Fibroblast of peridontal ligament (primary cell): ENCODE measurements at regions not wholly inside any gene's neighbourhood (a gene's known extent, or its start where the extent isn't known, plus 50 kb on each side); places are given as distances from the start of the nearest gene placed in this dataset.

Experiments used
- DNase-seq: peaks from one replicate; pipeline ENCODE4 v3.0.0-alpha.2; 2010; ENCODE audit errors: extremely low read depth

DNA sequence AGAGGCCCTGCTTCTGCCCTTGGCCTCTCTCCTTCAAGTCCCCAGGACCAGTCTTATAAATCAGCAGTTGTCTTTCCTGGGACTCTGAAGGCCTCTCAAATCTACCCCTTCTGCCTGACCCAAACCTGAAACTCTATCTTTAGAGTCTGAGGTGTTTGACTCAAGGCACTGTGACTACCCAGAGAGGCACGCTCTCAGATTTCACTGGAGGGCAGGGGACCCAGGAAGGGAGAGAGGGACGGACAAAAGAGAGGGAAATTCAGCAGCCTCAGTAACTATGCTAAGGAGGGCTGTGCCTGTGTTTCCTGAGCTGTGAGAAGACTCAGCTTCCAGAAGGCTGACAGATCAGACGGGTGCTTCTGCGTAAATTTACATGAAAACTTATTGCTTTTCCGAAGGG is 217.8 kb downstream of the HAUS1 start:
- no peak for DNase-seq

DNA sequence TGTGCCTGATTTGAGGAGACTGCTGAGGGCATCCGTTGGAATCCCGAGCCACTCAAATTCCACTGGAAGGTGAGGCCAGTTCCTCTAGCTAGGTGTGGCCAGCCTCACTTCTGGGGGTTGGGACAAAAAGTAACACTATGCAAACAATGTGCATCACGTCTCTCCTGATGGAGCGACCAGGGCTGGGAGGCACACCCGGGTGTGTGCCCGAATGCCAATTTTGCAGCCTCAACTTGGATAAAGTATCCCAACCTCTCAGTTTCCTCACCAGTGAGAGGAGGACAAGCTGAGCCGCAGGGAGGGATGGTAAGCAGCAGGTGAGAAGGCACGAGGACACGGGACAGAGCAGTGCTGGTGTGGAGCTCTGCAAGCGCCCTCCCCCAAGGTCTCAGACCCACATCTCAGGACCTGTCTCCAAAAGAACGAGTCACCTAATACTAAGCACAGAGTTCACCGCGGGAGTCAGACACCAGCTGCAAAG is 218.3 kb downstream of the HAUS1 start:
- no peak for DNase-seq

DNA sequence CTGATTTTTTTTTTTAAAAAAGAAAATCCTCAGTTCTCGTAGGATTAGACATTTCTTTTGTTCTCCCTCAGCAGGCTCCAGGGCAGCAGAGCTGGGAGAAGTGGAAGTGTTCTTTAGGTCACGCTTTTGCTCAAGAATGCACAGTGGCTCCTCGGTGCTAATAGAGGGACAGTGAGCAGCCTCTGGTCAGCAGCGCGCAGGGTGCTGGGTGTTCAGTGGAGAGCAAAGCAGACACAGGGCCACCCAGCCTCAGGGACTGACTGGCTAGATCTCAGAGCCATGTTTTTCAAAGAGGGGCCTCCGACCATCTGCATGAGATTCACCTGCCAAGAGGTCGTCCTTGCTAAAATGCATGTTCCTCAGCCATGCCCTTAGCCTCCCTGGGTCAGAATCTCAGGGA is 218.8 kb downstream of the HAUS1 start:
- no peak for DNase-seq

DNA sequence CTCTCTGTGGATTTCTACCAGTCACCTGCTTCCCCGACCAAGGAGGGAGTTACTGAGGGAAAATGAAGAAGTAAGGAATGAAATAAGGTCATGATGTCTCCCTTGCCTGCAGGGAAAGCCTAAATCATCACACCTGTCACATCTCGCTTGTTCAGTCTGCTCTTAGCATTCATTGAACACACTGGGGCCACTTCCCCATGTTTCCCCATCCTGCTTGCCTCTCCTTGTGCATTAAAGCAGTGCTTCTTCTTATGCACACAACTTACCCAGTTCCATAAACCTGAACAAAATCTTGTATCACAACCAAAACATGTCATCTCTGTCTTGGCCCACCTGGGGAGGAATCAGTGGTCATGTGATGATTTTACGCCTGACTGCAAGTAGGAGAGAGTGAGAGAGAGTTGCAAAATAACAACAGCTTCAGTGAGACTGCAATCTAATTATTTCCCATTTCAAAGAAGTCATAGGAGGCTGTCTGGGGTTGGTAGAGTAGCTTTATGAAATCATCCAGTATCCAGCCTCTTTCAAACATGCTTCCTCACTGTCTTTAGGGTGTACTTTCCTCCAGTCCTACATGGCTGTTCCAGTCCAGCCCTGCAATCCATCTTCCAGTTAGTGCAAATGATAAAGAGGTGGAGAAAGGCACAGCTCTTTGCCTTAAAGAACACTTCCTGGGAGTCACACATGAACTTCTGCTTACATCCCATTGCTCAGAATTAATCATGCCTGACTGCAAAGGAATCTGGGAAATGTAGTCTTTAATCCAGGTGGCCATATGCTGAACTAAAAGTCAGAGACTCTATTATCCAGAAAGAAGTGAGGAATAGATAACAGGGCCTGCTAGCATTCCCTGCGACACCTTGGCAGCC is 220.1 kb downstream of the HAUS1 start:
- peak; percentile 61 for DNase-seq

DNA sequence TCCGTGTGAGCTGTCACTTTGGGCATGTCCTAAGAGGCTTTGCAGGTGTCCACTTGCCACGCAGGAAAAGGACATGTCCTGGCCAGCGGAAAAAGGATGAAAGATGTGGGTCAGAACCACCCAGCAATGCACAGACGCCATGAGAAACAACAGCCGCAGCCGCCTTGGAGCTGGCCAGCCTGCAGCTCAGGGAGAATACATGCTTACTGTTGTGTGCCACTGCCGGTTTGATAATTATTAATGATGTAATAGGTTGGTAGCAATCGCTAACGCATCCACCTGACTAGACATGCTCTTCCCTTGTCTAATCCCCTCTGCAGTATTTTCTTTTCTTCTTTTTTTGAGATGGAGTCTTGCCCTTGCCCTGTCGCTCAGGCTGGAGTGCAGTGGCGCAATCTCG is 221.7 kb downstream of the HAUS1 start:
- no peak for DNase-seq

DNA sequence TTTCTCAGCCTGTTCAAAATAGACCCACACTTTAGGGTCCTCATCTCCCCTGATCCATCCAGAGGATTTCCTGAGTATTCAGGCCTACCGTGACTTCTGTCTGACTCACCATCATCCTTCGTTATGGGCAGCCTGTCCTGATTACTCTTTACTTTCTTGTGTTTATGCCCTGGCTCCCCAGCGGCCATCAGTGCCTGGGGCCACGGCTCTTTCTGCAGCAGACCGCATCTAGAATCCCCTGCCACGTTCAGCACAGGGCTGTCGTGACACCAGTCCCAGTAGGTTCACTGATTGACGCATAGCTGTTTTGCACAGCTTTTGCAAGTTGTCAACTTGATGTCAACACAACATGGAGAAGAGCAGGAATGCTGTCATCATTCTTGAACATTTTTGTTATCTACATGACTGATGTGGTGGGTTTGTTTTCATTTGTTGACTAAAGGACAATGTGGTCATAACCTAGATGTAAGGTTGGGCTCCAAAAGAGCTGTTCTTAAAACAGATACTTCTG is 225.6 kb downstream of the HAUS1 start:
- no peak for DNase-seq

DNA sequence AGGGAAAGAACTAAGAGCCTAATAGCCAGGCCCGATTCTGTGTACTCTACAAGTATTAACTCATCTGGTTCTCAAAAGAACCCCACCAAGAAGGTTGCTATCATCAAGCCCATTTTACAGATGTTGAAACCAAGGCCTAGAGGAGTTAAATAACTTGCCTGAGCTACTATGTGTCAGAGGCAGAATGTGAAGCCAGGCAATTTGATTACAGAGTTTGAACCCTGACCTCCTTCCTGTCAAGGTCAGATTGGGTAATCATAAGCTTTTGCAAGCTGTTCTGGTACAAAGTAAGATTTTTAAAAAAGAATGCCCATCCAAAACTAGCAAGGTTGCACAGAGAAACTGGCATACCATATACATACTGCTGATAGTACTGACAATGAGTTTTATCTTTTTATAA is 227.1 kb downstream of the HAUS1 start:
- DNase-seq, result no peak

DNA sequence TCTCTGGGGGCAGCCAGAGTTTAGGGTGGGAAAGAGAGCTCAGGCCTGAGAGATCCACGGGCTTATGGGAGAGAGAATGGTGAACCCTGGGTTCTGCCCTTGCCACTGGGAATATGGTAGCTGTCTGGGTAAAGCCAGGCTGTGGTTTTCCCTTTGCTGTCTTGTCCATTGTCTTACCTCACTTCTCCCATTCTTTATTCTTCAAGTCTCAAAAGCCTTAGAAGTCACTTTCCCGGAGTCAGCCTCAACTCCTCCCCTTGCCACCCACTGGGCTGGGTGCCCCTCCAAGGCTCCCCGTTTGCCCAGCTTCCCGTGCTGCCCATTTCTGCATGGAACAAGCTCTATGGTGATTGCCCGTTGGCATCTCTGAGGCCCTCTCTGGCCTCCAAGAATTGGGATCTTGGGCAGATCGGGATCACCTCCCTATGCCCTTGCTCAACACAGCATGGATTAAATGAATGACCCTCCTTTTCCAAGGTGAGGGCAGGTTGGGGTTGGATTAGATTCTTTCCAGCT is 228.2 kb downstream of the HAUS1 start:
- no peak for DNase-seq

DNA sequence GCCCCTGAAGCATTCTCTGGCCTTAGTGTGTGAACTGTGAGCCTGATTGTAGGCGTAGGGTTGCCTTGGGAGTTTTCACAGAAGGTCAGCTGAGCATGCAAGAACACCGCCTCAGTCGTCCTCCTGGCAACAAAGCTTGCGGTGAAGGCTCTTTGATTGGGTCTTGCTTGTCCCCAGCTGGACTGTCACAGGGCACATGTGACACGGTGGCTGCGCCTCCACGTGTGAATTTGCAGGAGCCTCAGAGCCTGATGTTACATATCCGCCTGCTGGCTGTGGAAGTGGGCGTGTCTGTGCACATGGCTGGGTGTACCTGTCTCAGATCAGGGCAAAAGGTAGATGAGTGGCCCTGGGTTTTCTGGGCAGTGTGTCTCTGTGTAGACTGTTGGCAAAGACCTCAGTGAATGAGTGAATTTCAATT is 228.7 kb downstream of the HAUS1 start:
- no peak for DNase-seq

DNA sequence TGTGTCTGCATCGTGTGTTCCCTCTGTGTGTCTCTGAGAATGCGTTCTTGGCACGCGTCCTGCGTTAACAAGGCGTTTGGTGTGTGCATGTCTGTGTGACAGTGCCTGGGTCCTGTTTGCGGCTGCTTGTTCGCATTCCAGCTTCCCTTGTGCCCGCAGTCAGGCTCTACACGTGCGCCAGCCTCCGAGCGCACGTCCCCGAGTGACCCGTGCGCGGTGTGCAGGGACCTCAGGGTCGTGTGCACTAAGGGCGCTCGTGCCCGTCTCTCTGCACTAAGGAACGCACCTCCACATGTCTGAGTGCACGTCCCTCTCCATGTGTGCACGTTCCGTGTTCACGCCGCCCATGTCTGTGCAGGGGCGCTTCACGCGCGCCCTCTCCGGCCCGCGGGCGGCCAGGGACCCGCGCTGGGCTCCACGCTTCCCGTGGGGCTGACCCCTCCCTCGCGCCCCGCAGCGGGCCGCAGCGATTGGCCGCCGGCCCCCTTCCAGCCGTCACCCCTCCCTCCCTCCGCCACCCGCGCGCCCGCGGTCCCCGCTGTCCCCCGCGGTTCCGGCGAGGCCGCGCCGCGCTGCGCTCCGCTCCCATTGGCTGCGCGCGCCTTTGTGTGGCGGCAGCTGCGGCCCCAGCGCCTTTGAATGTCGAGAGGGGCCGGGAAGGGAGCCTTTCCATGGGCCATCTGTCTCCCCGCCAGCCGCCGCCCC is 229.4 kb downstream of the HAUS1 start:
- no peak for DNase-seq

DNA sequence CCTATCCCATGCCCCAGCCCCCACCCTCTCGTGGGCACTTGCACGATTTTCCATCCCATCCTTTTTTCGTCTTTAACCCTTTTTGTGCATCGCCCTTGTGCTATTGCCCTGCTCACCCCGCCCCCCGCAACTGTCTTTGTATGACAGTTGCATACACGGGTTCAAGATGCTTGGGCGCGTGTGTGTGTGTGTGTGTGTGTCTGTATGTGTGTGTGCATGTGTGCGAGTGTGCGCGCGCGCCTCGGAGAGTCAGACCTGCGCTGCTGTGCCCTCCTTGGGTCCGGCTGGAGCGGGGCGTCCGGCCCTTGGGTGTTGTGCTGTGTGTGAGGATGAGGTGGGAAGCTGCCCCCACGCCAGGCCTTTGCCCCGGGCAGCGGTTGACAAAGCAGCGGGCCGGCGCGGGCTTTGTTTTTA is 230.7 kb downstream of the HAUS1 start:
- no peak for DNase-seq

DNA sequence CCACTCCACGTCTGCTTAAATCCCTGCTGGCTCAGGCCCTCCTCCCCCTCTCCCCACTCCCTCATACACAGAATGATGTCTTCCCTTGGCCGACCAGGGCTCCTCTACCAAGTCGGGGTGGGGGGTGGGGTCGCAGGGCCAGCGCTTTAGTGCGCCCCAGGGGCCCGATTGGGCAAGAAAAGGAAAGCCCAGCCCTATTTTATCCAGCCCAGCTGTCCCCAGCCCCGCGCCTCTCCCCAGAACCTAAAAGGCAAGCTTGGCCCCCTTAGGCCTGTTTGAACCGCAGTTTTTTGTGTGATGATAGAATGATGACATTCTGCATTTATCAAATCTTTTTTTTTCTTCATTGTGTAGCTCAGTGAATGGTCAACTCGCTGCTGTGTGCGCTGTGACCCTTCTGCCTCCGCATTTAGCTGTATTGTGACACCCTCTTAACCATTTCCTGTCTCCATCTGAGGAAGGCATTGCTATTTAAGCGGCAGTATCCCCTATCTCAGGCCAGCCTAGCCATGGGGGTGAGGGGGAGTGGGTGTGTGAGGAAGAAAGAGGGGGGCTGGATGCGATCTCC is 231.4 kb downstream of the HAUS1 start:
- DNase-seq, result no peak

DNA sequence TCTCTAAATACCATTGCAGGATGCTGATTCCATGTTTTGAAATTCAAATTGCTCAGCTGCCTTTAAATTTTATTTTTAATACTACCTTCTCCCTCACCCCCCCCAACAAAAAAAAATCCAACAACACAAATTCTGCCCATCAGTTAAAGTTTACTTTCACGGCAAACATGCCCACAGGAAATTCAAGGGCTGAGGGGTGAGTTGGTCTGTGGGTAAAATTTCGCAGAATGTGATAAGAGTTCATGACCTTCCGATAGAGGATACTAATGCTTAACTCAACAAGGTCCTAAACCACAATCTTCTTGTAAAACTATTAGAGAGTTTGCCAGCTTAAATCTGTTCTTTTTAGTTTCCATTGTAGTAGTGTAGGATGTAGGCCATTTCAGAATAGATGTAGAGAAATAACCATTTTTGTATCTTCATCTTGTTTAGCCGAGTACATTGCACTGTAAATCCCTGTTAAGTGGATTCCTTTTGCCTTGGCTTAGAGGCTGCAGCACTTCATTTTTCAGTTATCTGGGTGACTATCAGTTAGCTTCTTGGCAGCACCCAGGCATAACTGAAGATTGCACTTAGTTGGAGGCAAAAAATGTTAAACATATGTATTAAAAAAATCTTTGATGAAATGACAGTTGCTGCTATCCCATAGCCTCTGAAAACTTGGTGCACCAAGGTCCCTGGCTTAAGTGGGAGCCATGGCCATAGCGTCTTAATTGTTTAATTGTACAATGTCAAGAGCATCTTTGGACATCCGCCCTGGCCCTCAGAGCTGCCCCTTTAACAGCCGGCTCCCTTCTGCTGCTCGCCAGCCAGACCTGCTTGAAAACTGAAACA is 232.3 kb downstream of the HAUS1 start:
- no peak for DNase-seq

DNA sequence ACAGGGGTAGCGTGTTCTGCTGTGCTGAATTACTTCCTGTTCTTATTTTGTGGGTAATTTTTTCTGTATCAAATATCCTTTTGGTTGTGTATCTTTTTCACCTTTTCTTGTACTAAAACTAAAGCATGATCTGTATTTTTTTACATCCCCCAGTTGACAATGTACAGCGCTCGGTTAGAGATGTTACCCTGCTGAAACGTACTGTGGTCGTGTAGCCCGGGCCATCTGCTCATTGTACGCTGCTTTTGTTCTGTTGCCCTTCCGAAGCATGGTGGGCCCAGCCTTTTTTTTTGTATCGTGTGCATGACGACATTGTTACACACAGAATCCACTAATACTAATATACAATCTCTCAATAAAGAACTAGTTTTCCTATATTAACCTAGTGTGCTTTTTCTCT is 233.1 kb downstream of the HAUS1 start:
- no peak for DNase-seq

DNA sequence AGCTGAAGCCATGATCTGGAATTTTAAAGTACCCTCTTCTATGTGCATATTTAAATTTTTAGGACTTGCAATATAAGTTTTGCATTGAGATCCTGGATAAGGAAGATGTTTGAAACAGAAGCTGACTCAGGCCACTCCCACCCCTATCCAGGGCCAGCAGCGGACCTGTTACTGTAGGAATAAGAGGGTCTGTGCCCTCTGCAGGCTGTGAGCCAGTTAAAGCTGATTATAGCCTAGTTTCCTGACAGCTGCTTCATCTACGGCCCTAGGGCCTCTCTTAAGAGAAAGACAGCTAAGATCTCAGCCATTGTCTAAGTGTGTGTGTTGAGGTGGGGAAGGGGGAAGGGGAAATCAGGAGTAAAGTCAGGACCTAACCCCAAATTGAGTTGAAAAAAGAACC is 234.0 kb downstream of the HAUS1 start:
- no peak for DNase-seq

DNA sequence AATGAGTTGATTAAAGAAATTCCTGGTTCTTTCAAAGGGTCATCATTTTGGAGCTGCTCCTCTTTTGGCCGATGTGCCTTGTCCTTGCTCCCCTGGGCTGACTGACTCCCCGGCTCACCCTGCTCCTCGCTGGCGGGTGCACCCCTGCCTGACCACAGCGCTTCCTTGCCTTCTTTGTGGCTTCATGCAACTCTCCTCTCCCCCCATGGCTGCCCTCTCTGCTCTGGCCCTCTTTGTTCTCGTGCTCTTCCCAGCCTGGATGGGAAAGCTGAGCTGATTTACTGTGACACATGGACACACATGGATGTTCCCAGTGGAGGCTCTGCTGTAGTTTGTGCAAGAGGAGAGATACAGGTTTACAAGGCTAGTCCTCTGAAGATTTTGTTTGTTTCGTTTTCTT is 234.6 kb downstream of the HAUS1 start:
- DNase-seq, result no peak

DNA sequence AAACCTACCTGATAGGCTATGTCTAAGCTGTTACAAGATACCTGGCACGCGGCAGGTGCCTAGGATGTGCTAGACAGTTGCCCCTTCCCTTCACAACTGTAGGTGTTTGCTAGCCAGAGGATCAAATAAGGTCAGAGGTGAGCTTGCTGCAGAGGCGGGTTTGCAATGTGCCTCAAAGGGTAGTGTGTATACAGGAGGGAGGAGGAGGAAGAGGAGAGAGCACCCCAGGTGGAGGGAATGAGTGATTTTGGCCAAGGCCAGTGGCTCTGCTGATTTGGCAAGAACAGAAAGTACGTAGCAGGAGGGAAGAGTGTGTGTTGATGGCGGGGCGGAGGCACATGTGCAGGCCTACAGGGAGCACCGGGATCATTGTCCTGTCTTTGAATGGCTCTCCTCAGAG is 236.5 kb downstream of the HAUS1 start:
- DNase-seq, result no peak

DNA sequence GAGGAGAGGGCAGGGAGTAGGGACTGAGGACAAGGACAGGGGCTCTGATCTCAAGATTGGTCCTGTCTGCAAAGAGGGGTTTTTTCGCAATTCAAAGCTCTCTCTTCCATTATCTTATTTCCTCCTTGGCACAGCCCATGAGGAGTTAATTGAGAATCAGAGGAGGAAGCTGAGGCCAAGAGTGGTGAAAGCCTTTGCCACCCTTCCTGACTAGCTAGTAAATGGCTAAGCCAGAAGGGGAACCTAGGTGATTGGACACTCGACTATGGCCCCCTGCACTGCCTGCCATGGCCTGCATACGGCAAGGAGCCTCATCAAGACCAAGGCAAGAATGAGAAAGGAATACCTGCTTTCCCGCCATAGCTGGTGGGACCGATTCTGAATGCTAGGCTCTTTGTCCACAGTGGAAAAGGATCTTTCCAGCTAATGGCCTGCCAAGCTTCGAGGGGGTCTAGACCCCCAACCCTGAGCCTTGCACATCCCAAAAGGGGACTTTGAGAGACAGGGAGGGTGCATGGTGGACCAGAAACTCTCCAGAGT is 237.9 kb downstream of the HAUS1 start:
- DNase-seq, result no peak

DNA sequence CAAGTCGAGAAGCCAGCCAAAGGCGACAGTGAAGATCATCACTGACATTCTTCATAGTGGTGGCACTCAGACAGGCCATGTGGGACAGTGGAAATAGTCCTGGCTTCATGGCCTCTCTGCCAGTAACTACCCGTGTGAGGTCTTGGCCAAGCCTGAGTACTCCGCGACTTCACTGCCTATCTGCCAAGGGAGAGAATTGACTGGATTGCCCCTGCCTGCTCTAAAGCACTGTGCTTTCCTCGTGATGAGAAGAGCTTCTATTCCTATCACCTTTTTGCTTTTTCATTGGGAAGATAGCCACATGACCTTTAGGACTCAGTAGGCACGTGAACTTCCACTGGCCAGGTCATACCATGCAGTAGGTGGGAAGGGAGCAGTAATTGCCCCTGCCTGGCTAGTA is 239.3 kb downstream of the HAUS1 start:
- DNase-seq, result no peak

DNA sequence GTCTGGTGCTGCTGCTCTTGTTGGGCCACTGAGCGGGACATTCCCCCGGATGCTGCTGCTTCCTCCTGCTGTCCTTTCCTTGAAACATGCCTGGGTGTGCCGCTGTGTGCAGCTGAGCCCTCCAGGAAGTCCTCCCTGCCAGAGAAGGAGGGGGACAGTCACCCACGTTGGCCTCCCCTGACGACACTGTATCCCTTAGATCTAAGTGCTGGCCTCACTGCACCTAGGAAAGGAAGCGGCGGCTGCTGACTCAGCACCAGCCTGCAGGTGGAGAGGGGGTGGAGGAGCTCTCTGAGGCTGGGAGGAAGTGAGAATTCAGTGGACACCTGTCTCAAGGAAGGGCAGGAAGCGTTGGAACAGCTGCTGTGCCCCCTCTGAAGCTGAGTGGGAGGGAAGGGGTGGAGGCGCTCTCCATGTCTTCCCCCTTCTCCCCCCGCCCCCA is 239.8 kb downstream of the HAUS1 start:
- DNase-seq, result no peak
